Caco-2 (cell line): ENCODE measurements at regions not wholly inside any gene's neighbourhood (a gene's known extent, or its start where the extent isn't known, plus 50 kb on each side); places are given as distances from the start of the nearest gene placed in this dataset.

Source experiments
- BruUV-seq: library from RNA; stranded (reverse); fragments of 400-500 nt; replicated peaks from 2 replicates; lab custom pipeline; 2021; lab: Mats Ljungman, UMichigan
- CTCF ChIA-PET: fragments of 300-600 bp; sonication (Branson Sonifier 250); formaldehyde crosslinking; loops from one replicate; lab custom pipeline; 2022; ENCODE audit warnings: antibody characterized with exemption; lab: Charles Lee
- POLR2A ChIA-PET: fragments of 300-600 bp; sonication (Branson Sonifier 250); formaldehyde crosslinking; loops from one replicate; lab custom pipeline; 2022; ENCODE audit warnings: antibody characterized with exemption; lab: Charles Lee
- DNase-seq, 2 experiments: peaks; one replicate each; pipeline versions ENCODE4 v3.0.0 to v3.0.0-alpha.2; 2020 to 2022
- H3K27me3 ChIP-seq: replicated peaks from 2 replicates; pipeline ENCODE4 v1.6.0; 2011; ENCODE audit warnings: low read length; ENCODE audit not compliant: control insufficient read depth, insufficient read depth
- H3K36me3 ChIP-seq: 2 replicates; pipeline ENCODE4 v1.5.1; 2011; ENCODE audit warnings: low read length; ENCODE audit not compliant: control insufficient read depth, insufficient read depth
- H3K4me1 ChIP-seq: fragments of 250-450 bp; sonication (Bioruptor Pico); 2 replicates; pipeline ENCODE4 v1.5.1; 2020; ENCODE audit warnings: mild to moderate bottlenecking
- H3K4me3 ChIP-seq: 2 replicates; pipeline ENCODE4 v1.5.1; 2011; ENCODE audit warnings: low read depth, mild to moderate bottlenecking, control low read depth, low read length
- H3K9me3 ChIP-seq: fragments of 250-450 bp; sonication (Bioruptor Pico); 2 replicates; pipeline ENCODE4 v1.5.1; 2020; ENCODE audit warnings: mild to moderate bottlenecking, moderate library complexity
- H3K27ac Mint-ChIP-seq: one replicate; pipeline ENCODE4 v1.8.0; 2022; ENCODE audit warnings: mixed read lengths; ENCODE audit not compliant: unreplicated experiment
- H3K27me3 Mint-ChIP-seq: one replicate; pipeline ENCODE4 v1.8.0; 2022; ENCODE audit warnings: mixed read lengths; ENCODE audit not compliant: insufficient read depth, unreplicated experiment
- H3K36me3 Mint-ChIP-seq: one replicate; pipeline ENCODE4 v1.8.0; 2022; ENCODE audit warnings: mild to moderate bottlenecking, mixed read lengths; ENCODE audit not compliant: insufficient read depth, unreplicated experiment
- H3K4me1 Mint-ChIP-seq: one replicate; pipeline ENCODE4 v1.8.0; 2022; ENCODE audit warnings: low read depth, mixed read lengths; ENCODE audit not compliant: unreplicated experiment
- H3K4me3 Mint-ChIP-seq: one replicate; pipeline ENCODE4 v1.8.0; 2022; ENCODE audit warnings: mild to moderate bottlenecking, moderate library complexity, mixed read lengths; ENCODE audit not compliant: unreplicated experiment
- H3K9me3 Mint-ChIP-seq: one replicate; pipeline ENCODE4 v1.8.0; 2022; ENCODE audit warnings: mixed read lengths; ENCODE audit not compliant: unreplicated experiment
- CTCF ChIP-seq, 2 experiments: fragments of 200-600 bp in 1 of 2; IDR thresholded peaks; 1 replicate in 1 of 2; 2 replicates in 1 of 2; pipeline versions ENCODE4 v1.5.1 to v1.8.0; 2011 to 2022; ENCODE audit warnings: antibody characterized with exemption in 1 of 2, control low read depth in 1 of 2, inconsistent platforms in 1 of 2, low read depth in 1 of 2, low read length in 1 of 2, mild to moderate bottlenecking in 1 of 2, moderate library complexity in 1 of 2; ENCODE audit not compliant: insufficient read depth in 1 of 2, severe bottlenecking in 1 of 2, unreplicated experiment in 1 of 2
- intact Hi-C: fragments of 100-400 bp; cut with micrococcal nuclease; formaldehyde crosslinking; loops from one replicate; pipeline ENCODE4 v1.10.0; 2022; ENCODE audit not compliant: unreplicated experiment

DNA sequence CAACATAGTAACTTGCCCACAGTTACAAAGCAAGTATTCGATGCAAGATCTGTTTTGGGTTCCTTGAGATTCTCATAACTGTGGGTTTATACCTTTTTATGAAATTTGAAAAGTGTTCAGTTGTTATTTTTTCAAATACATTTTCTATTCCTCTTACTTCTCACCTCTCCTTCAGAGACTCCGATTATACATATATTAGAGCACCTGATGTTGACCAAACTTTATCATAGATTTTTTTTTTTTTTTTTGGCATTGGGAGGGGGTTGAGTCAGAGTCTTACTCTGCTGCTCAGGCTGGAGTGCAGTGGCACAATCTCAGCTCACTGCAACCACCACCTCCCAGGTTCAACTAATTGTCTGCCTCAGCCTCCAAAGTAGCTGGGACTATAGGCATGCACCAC, 51.3 kb upstream of the RBBP6 start:
- CTCF ChIA-PET = no interaction called here
- no peaks in the 10 kb centered on the region; the same call in 1 of the 2 replicates for H3K27me3 ChIP-seq
- no peak for TF ChIP-seq CTCF (IDR thresholded peaks at IDR 0.05; ENCODE audit: insufficient read depth in 1 of 2, low read depth in 1 of 2, low read length in 1 of 2, severe bottlenecking in 1 of 2, unreplicated experiment in 1 of 2)
- Mint-ChIP-seq H3K4me1 (no peaks in the 10 kb centered on the region), H3K9me3 (peaks cover 20% of the 10 kb centered on the region), H3K4me3 (no peak overlapping the region), H3K27me3 (peaks cover 8% of the 10 kb centered on the region), H3K27ac (no peak overlapping the region), H3K36me3 (no peaks in the 10 kb centered on the region)
- H3K9me3 ChIP-seq = no peaks in the 10 kb centered on the region
- no TSS peak for BruUV-seq
- no peak for DNase-seq
- H3K36me3 ChIP-seq = no peaks in the 10 kb centered on the region
- intact Hi-C loops = no loop called here
- no peaks in the 10 kb centered on the region for H3K4me1 ChIP-seq
- POLR2A ChIA-PET = no interaction called here
- no peak overlapping the region for H3K4me3 ChIP-seq
